Neural cell (in vitro differentiated cells): ENCODE measurements at regions not wholly inside any gene's neighbourhood (a gene's known extent, or its start where the extent isn't known, plus 50 kb on each side); places are given as distances from the start of the nearest gene placed in this dataset.

Experiments used
- H2AFZ ChIP-seq: fragments of 200-600, 300-800 bp; sonication (generic), shearing (Covaris generic); 2 replicates; pipeline ENCODE4 v1.6.0; 2014; ENCODE audit warnings: low read depth, mild to moderate bottlenecking, antibody characterized with exemption, low read length, moderate library complexity
- H3F3A ChIP-seq: fragments of 200-600 bp; shearing (Covaris generic); 2 replicates; pipeline ENCODE4 v1.6.1; 2016; ENCODE audit warnings: mild to moderate bottlenecking, moderate library complexity, mixed read lengths, antibody characterized with exemption, low read length; ENCODE audit not compliant: insufficient read depth, poor library complexity, severe bottlenecking
- H3K27ac ChIP-seq: fragments of 200-600, 300-800 bp; sonication (generic), shearing (Covaris generic); 2 replicates; pipeline ENCODE4 v1.5.1; 2014; ENCODE audit warnings: mild to moderate bottlenecking, low read length, moderate library complexity
- H3K27me3 ChIP-seq: fragments of 300-800, 200-600 bp; sonication (generic), shearing (Covaris generic); 2 replicates; pipeline ENCODE4 v1.6.0; 2014; ENCODE audit warnings: mild to moderate bottlenecking, low read depth, low read length, moderate library complexity; ENCODE audit not compliant: insufficient read depth
- H3K36me3 ChIP-seq: fragments of 300-800, 200-600 bp; sonication (generic), shearing (Covaris generic); 2 replicates; pipeline ENCODE4 v1.5.1; 2014; ENCODE audit warnings: mild to moderate bottlenecking, antibody characterized with exemption, low read length, moderate library complexity; ENCODE audit not compliant: insufficient read depth
- H3K4me2 ChIP-seq: fragments of 300-800, 200-600 bp; sonication (generic), shearing (Covaris generic); 2 replicates; pipeline ENCODE4 v1.6.0; 2014; ENCODE audit warnings: mild to moderate bottlenecking, low read length
- H3K4me3 ChIP-seq: fragments of 300-800, 200-600 bp; sonication (generic), shearing (Covaris generic); 2 replicates; pipeline ENCODE4 v1.5.1; 2014; ENCODE audit warnings: mild to moderate bottlenecking, low read length, moderate library complexity
- H3K79me2 ChIP-seq: fragments of 200-600 bp; shearing (Covaris generic); replicated peaks from 2 replicates; pipeline ENCODE4 v1.6.0; 2014; ENCODE audit warnings: mild to moderate bottlenecking, low read length, moderate library complexity; ENCODE audit not compliant: insufficient read depth
- H3K9ac ChIP-seq: fragments of 300-800, 200-600 bp; sonication (generic), shearing (Covaris generic); 2 replicates; pipeline ENCODE4 v1.6.1; 2016; ENCODE audit warnings: mild to moderate bottlenecking, low read length, mixed read lengths
- H3K9me2 ChIP-seq: fragments of 200-600 bp; shearing (Covaris generic); 2 replicates; pipeline ENCODE4 v1.6.1; 2016; ENCODE audit warnings: mild to moderate bottlenecking, low read length, mixed read lengths; ENCODE audit not compliant: insufficient read depth
- H3K9me3 ChIP-seq: fragments of 200-600, 300-800 bp; sonication (generic), shearing (Covaris generic); 2 replicates; pipeline ENCODE4 v1.6.1; 2016; ENCODE audit warnings: mild to moderate bottlenecking, mixed run types, low read length, moderate library complexity, mixed read lengths
- H4K20me1 ChIP-seq: fragments of 200-600 bp; shearing (Covaris generic); 2 replicates; pipeline ENCODE4 v1.6.1; 2016; ENCODE audit warnings: mild to moderate bottlenecking, mixed run types; ENCODE audit not compliant: insufficient read depth
- EP300 ChIP-seq: fragments of 450-650 bp; conservative IDR thresholded peaks from 2 replicates; pipeline ENCODE4 v1.6.1; 2014; ENCODE audit warnings: antibody characterized with exemption, mild to moderate bottlenecking, moderate library complexity; ENCODE audit not compliant: poor library complexity, severe bottlenecking
- EZH2 ChIP-seq: fragments of 200-600, 300-800 bp; shearing (Covaris generic), sonication (generic); IDR thresholded peaks from 2 replicates; pipeline ENCODE4 v1.6.1; 2014; ENCODE audit warnings: antibody characterized with exemption, low read length, borderline replicate concordance, mild to moderate bottlenecking; ENCODE audit not compliant: insufficient read depth, poor library complexity, severe bottlenecking
- MXI1 ChIP-seq: fragments of 450-650 bp; conservative IDR thresholded peaks from 2 replicates; pipeline ENCODE4 v1.6.1; 2014; ENCODE audit warnings: antibody characterized with exemption, mild to moderate bottlenecking; ENCODE audit not compliant: poor library complexity, severe bottlenecking
- POLR2AphosphoS5 ChIP-seq: IDR thresholded peaks from 2 replicates; pipeline ENCODE4 v1.6.1; 2012
- RAD21 ChIP-seq: fragments of 450-650 bp; conservative IDR thresholded peaks from 2 replicates; pipeline ENCODE4 v1.6.1; 2014; ENCODE audit warnings: antibody characterized with exemption, mild to moderate bottlenecking, moderate library complexity
- REST ChIP-seq: IDR thresholded peaks from 2 replicates; pipeline ENCODE4 v1.6.1; 2012; ENCODE audit warnings: borderline replicate concordance
- SMC3 ChIP-seq: fragments of 450-650 bp; conservative IDR thresholded peaks from 2 replicates; pipeline ENCODE4 v1.6.1; 2014; ENCODE audit warnings: antibody characterized with exemption, mild to moderate bottlenecking, moderate library complexity; ENCODE audit not compliant: poor library complexity
- TAF1 ChIP-seq: IDR thresholded peaks from 2 replicates; pipeline ENCODE4 v1.6.1; 2012; ENCODE audit warnings: low read depth
- TF ChIP-seq, protein P1 (sequence below): fragments of 450-650 bp; IDR thresholded peaks from 2 replicates; pipeline ENCODE4 v1.5.1; 2014; ENCODE audit warnings: antibody characterized with exemption, mild to moderate bottlenecking, moderate library complexity; ENCODE audit not compliant: poor library complexity, severe bottlenecking

DNA sequence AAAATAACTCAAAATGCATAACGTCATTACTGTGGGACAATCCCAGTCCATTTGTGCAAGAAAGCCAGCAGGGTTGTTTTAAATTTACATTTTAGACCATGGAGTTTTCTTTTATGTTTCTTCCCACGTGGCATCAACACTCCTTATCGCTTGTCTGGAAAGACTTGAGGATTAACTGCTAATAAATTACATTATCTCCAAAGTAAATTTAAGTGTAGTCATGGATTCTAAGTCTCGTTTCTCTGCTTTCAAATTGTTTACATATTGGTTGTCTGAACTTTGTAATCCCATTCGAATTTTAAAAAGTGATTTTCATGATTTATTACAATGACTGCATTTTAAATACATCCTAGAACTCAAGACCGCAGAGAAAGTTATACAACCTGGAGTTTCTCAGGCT, 119.3 kb upstream of the ADAMTS5 start:
- no peak overlapping the region for H3K4me3 ChIP-seq
- no peak overlapping the region for H2AFZ ChIP-seq
- H3K36me3 ChIP-seq = no peaks in the 10 kb centered on the region
- no peaks in the 10 kb centered on the region for H3K9me2 ChIP-seq
- no peaks in the 10 kb centered on the region for H3K27me3 ChIP-seq
- H3F3A ChIP-seq = no peaks in the 10 kb centered on the region
- no peak overlapping the region for H3K4me2 ChIP-seq
- H3K79me2 ChIP-seq = no peaks in the 10 kb centered on the region
- no peak overlapping the region for H3K9ac ChIP-seq
- TF ChIP-seq RAD21 (no peak), MXI1 (no peak), SMC3 (no peak), POLR2AphosphoS5 (no peak), REST (no peak), EZH2 (no peak), TAF1 (no peak), EP300 (no peak)
- TF ChIP-seq, protein P1, sequence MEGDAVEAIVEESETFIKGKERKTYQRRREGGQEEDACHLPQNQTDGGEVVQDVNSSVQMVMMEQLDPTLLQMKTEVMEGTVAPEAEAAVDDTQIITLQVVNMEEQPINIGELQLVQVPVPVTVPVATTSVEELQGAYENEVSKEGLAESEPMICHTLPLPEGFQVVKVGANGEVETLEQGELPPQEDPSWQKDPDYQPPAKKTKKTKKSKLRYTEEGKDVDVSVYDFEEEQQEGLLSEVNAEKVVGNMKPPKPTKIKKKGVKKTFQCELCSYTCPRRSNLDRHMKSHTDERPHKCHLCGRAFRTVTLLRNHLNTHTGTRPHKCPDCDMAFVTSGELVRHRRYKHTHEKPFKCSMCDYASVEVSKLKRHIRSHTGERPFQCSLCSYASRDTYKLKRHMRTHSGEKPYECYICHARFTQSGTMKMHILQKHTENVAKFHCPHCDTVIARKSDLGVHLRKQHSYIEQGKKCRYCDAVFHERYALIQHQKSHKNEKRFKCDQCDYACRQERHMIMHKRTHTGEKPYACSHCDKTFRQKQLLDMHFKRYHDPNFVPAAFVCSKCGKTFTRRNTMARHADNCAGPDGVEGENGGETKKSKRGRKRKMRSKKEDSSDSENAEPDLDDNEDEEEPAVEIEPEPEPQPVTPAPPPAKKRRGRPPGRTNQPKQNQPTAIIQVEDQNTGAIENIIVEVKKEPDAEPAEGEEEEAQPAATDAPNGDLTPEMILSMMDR = no peak
- H3K27ac ChIP-seq = no peak overlapping the region
- no peaks in the 10 kb centered on the region for H4K20me1 ChIP-seq
- H3K9me3 ChIP-seq = no peaks in the 10 kb centered on the region

DNA sequence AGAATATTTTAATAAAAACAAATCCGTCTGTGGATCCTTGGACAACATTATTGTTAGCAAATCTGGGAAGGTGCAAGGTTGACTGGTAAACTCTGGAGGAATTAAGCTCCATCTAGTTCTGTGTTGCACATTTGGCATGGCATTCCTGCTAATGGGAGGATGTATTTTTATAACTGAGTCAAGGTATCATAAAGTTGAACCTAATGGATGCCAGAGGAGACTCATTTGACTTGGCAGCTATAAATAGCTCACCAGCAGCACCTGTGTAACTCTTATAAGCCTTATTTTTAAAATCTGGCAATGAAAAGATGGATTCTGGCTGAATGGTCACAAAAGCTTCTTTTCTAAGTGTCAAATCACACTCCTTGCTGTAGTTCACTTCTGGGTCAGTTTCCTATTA, 118.5 kb upstream of the ADAMTS5 start:
- H3K9me3 ChIP-seq = no peaks in the 10 kb centered on the region
- H2AFZ ChIP-seq = no peak overlapping the region
- H3K4me3 ChIP-seq = no peak overlapping the region
- no peaks in the 10 kb centered on the region for H3K9me2 ChIP-seq
- H3K27me3 ChIP-seq = no peaks in the 10 kb centered on the region
- H3K9ac ChIP-seq = no peak overlapping the region
- H3K27ac ChIP-seq = no peak overlapping the region
- no peaks in the 10 kb centered on the region for H4K20me1 ChIP-seq
- H3F3A ChIP-seq = no peaks in the 10 kb centered on the region
- no peaks in the 10 kb centered on the region for H3K36me3 ChIP-seq
- H3K4me2 ChIP-seq = no peak overlapping the region
- TF ChIP-seq TAF1 (no peak), REST (no peak), SMC3 (no peak), MXI1 (no peak), RAD21 (no peak), EZH2 (no peak), POLR2AphosphoS5 (no peak), EP300 (no peak)
- TF ChIP-seq, protein P1 = no peak
- no peaks in the 10 kb centered on the region for H3K79me2 ChIP-seq
